ENCODE measurements at regions not wholly inside any gene's neighbourhood (a gene's known extent, or its start where the extent isn't known, plus 50 kb on each side); places are given as distances from the start of the nearest gene placed in this dataset.
"Not testable (repeated sequence)": the region's sequence is repeated elsewhere in the genome, so short reads cannot be mapped to it uniquely, and the experiment has no call there.

DNA sequence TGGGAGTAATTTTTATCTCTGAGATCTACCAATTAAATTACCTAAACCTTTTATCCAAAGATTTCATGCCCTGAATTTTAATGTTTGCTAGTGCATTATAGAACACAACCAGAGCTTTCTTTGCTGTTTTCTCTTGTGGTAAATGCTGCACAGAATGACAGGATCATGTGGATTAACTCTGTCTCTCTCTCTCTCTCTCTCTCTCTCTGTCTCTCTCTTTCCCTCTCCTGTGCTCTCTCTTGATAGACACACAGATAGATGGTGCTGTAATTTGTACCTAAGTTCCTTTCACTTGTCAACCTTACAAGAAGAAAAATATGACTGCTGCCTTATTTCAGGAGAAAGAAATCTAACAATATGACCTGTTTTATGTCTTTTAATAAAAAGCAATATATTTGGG is 211.2 kb upstream of the WDFY3 start:
- TF ChIP-seq, protein P1, sequence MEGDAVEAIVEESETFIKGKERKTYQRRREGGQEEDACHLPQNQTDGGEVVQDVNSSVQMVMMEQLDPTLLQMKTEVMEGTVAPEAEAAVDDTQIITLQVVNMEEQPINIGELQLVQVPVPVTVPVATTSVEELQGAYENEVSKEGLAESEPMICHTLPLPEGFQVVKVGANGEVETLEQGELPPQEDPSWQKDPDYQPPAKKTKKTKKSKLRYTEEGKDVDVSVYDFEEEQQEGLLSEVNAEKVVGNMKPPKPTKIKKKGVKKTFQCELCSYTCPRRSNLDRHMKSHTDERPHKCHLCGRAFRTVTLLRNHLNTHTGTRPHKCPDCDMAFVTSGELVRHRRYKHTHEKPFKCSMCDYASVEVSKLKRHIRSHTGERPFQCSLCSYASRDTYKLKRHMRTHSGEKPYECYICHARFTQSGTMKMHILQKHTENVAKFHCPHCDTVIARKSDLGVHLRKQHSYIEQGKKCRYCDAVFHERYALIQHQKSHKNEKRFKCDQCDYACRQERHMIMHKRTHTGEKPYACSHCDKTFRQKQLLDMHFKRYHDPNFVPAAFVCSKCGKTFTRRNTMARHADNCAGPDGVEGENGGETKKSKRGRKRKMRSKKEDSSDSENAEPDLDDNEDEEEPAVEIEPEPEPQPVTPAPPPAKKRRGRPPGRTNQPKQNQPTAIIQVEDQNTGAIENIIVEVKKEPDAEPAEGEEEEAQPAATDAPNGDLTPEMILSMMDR (IDR thresholded peaks at IDR 0.05; ENCODE audit: control insufficient read depth, extremely low read depth, insufficient read depth) = no peak
- no peak for DNase-seq (ENCODE audit: low read depth)
- H3K4me3 ChIP-seq (ENCODE audit: low read depth, low read length) = no peak overlapping the region

DNA sequence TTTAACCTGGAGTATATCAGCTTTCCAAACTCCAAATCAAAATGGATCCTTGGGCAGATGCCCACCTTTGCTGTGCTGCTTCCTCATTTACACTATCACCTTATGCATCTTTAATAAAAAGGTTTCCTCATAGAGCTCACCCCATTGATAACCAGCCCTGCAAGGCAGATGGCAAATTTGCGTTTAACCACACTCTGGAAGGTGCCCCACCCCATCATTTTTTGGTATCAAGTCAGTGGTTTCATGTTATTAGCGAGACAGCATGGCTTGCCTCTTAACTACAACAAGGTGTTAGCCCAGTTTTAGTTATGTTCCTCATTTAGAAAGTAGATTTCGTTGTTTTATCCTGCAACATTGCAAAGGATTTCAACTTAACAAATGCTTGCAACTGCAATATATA is 214.0 kb upstream of the WDFY3 start:
- no peak overlapping the region for H3K4me3 ChIP-seq (ENCODE audit: low read depth, low read length)
- DNase-seq (ENCODE audit: low read depth) = no peak
- TF ChIP-seq, protein P1 (IDR thresholded peaks at IDR 0.05; ENCODE audit: control insufficient read depth, extremely low read depth, insufficient read depth) = no peak

DNA sequence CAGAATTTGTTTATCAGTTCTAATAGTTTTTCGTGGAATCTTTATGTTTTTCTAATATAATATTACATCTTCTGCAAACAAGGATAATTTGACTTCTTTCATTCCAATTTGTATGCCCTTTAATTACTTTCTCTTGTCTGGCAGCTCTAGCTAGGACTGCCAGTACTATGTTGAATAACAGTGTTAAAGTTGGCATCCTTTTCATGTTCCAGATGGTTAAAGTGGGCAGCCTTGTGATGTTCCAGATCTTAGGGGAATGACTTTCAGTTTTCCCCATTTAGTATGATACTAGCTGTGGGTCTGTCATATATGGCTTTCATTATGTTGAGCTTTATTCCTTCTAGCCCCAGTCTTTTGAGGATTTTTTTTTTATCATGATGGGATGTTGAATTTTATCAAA is 220.6 kb upstream of the WDFY3 start:
- TF ChIP-seq, protein P1 (IDR thresholded peaks at IDR 0.05; ENCODE audit: control insufficient read depth, extremely low read depth, insufficient read depth) = no peak
- no peak for DNase-seq (ENCODE audit: low read depth)
- H3K4me3 ChIP-seq (ENCODE audit: low read depth, low read length) = no peak overlapping the region

DNA sequence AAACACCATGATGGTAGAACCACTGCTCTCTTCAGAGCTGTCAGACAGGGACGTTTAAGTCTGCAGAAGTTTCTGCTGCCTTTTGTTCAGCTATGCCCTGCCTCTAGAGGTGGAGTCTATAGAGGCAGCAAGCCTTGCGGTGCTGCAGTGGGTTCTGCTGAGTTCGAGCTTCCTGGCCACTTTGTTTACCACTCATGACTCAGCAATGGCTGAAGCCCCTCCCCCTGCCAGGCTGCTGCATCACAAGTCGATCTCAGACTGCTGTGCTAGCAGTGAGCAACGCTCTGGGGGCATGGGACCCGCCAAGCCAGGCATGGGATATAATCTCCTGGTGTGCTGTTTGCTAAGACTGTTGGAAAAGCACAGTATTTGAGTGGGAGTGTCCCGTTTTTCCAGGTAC is 229.5 kb upstream of the WDFY3 start:
- not testable (repeated sequence) for H3K4me3 ChIP-seq (ENCODE audit: low read depth, low read length); DNase-seq (ENCODE audit: low read depth)

DNA sequence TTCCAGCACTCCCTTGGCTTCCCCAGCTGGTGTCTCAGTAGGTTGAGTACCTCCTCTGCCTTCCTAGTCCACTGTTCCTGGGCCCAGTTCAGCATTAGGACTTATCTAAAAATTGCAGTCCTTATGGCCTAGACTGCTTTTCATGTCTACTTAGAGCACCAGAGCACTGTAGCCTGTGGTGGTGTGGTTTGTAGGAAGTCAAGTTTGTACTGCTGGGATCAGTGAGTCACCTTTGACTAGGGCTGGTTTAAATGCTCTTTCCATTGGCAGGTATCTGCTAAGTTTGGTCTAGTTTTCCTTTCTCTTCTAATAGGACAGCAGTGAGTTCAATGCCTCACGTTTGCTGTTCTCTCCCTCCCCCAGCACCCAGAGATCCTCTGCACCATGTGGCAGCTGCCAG is 233.6 kb upstream of the WDFY3 start:
- no peak for DNase-seq (ENCODE audit: low read depth)
- TF ChIP-seq, protein P1 (IDR thresholded peaks at IDR 0.05; ENCODE audit: control insufficient read depth, extremely low read depth, insufficient read depth) = no peak
- no peak overlapping the region for H3K4me3 ChIP-seq (ENCODE audit: low read depth, low read length)

DNA sequence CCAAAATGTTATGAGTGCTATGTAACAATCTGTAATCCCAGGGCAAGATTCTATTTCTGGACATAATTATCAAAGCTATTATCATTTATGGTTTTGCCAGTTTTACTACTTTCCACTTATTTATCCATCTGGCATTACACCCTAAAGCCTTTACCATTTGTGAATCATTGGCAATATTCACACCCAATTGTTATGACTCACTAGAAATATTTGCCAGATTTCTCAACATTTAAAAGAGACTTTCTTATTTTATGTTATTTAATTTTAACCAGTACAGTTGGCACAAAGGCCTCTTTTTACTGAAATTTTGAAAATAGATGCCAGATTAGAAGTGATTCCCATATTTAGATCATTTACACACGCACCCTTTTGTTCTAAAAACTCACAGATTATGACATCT is 242.7 kb upstream of the WDFY3 start:
- H3K4me3 ChIP-seq (ENCODE audit: low read depth, low read length) = no peak overlapping the region
- TF ChIP-seq, protein P1 (IDR thresholded peaks at IDR 0.05; ENCODE audit: control insufficient read depth, extremely low read depth, insufficient read depth) = no peak
- no peak for DNase-seq (ENCODE audit: low read depth)

DNA sequence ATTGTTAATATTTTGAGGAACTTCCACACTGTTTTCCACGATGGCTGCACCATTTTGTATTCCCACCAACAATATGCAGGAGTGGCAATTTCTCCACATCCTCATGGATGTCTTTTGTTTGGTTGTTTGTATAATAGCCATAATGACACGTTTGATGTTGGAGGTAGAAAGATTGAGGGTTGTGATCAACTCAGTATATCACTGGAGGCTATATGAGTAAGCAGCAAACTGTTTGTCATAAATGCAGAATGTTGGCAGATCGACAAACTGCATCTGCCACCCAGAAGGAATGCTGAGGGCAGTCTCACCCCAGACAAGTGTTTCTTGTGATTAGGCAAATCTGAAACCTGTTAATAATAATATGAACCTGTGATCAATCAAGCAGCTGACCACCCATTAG is 243.9 kb upstream of the WDFY3 start:
- H3K4me3 ChIP-seq (ENCODE audit: low read depth, low read length) = no peak overlapping the region
- TF ChIP-seq, protein P1 (IDR thresholded peaks at IDR 0.05; ENCODE audit: control insufficient read depth, extremely low read depth, insufficient read depth) = no peak
- DNase-seq (ENCODE audit: low read depth) = no peak

DNA sequence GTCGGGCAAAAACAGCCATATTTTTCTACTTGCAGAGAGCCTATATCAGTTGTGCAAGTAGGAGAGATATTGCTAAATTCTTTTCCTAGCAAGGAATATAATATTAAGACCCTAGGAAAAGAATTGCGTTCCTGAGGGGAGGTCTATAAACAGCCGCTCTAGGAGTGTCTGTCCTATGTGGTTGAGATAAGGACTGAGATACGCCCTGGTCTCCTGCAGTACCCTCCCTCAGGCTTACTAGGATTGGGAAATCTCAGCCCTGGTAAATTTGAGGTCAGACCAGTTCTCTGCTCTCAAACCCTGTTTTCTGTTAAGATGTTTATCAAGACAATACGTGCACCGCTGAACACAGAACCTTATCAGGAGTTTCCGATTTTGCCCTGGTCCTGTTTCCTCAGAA is 250.1 kb upstream of the WDFY3 start:
- not testable (repeated sequence) for DNase-seq (ENCODE audit: low read depth)

More for the DNA sequence above, 250.1 kb upstream of the WDFY3 start:
- H3K4me3 ChIP-seq (ENCODE audit: low read depth, low read length) = not testable (repeated sequence)

Data from LNCaP clone FGC (cell line).